ENCODE measurements at regions not wholly inside any gene's neighbourhood (a gene's known extent, or its start where the extent isn't known, plus 50 kb on each side); places are given as distances from the start of the nearest gene placed in this dataset.

- Histone ChIP-seq H3K4me1 (no peaks in the 10 kb centered on the region), H3K9me3 (no peaks in the 10 kb centered on the region), H3K4me3 (no peak overlapping the region), H3K27ac (replicated peaks in 1 of 4) (no peak overlapping the region), H3K27me3 (peaks cover 0 to 36% (median 0%) of the 10 kb centered on the region in 4 donors), H3K36me3 (no peaks in the 10 kb centered on the region)
- intact Hi-C loops (cut with DNase I): no loop called here
- peak; percentile 87 for DNase-seq (ENCODE audit: extremely low spot score)
- TF ChIP-seq POLR2AphosphoS5 (IDR thresholded peaks at IDR 0.05): no peak
- 46% methylated on average over 12 of the region's 12 CpGs for WGBS
Measured at GRCh38 chr1:38285807-38286530, 239.4 kb upstream of the POU3F1 start.

- 65% methylated on average over 5 of the region's 5 CpGs for WGBS
Measured at GRCh38 chr1:38284953-38285352, 238.4 kb upstream of the POU3F1 start.

DNA sequence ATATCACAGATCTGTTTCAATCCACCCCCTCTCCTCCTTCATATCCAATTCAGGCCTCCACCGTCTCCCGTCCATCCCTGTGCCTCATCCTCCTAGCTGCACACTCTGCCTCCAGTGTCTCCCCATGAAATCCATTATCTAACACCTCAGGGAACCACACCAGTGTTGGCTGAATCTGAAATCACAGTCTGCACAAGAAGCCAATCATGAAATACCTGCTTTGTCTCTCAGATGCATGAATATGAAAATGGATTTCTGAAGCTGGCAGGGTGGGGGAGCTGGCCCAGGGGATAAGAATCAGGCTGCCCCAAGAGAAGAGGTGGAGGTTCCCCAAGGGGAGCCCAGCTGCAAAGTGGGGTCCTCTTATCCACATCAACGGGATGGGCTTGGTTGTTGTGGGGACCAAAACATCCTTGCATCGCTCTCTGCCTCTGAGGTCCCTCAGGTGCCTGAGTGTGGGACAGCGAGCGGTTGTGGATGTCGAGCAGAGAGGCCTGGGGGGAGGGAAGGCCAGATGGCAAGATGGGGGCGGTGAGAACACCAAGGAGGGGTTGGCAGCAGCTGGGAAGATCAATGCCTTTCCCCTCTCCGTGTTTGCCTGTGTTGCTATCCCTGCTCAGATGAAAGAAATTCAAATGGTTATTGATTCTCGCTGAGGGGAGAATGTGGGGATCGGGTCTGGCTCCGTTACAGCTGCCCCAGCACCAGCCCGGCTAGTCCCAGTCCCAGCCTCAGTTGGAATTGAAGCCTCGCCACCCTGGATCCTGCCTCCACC, 237.3 kb upstream of the POU3F1 start:
- peaks cover 0 to 15% (median 11%) of the 10 kb centered on the region in 4 donors for H3K9me3 ChIP-seq
- no peaks in the 10 kb centered on the region for H3K36me3 ChIP-seq
- 61% methylated on average over 9 of the region's 14 CpGs for WGBS
- no peak overlapping the region for H3K4me3 ChIP-seq
- peak; percentile 82 for DNase-seq (ENCODE audit: extremely low spot score)
- intact Hi-C loops (cut with DNase I): no loop called here
- H3K27me3 ChIP-seq: peaks cover 0 to 41% (median 0%) of the 10 kb centered on the region in 4 donors
- TF ChIP-seq POLR2AphosphoS5 (IDR thresholded peaks at IDR 0.05) (no peak), POLR2A (IDR thresholded peaks at IDR 0.05; ENCODE audit: low read depth) (no peak), EP300 (IDR thresholded peaks at IDR 0.05) (no peak)
- TF ChIP-seq, protein P1, sequence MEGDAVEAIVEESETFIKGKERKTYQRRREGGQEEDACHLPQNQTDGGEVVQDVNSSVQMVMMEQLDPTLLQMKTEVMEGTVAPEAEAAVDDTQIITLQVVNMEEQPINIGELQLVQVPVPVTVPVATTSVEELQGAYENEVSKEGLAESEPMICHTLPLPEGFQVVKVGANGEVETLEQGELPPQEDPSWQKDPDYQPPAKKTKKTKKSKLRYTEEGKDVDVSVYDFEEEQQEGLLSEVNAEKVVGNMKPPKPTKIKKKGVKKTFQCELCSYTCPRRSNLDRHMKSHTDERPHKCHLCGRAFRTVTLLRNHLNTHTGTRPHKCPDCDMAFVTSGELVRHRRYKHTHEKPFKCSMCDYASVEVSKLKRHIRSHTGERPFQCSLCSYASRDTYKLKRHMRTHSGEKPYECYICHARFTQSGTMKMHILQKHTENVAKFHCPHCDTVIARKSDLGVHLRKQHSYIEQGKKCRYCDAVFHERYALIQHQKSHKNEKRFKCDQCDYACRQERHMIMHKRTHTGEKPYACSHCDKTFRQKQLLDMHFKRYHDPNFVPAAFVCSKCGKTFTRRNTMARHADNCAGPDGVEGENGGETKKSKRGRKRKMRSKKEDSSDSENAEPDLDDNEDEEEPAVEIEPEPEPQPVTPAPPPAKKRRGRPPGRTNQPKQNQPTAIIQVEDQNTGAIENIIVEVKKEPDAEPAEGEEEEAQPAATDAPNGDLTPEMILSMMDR (IDR thresholded peaks at IDR 0.05): no peak
- no peak overlapping the region for H3K27ac ChIP-seq (replicated peaks in 1 of 4)
- no peaks in the 10 kb centered on the region for H3K4me1 ChIP-seq

More at GRCh38 chr1:38284953-38285352, 238.4 kb upstream of the POU3F1 start:
- no peak for DNase-seq (ENCODE audit: extremely low spot score)
- Histone ChIP-seq H3K9me3 (peaks cover 0 to 5% (median 1%) of the 10 kb centered on the region in 4 donors), H3K27me3 (peaks cover 0 to 41% (median 0%) of the 10 kb centered on the region in 4 donors), H3K36me3 (no peaks in the 10 kb centered on the region), H3K4me1 (no peaks in the 10 kb centered on the region), H3K4me3 (no peak overlapping the region), H3K27ac (replicated peaks in 1 of 4) (no peak overlapping the region)
- intact Hi-C loops (cut with DNase I): no loop called here
- no peak for TF ChIP-seq POLR2A (IDR thresholded peaks at IDR 0.05; ENCODE audit: low read depth)
- TF ChIP-seq EP300 (IDR thresholded peaks at IDR 0.05): no peak

DNA sequence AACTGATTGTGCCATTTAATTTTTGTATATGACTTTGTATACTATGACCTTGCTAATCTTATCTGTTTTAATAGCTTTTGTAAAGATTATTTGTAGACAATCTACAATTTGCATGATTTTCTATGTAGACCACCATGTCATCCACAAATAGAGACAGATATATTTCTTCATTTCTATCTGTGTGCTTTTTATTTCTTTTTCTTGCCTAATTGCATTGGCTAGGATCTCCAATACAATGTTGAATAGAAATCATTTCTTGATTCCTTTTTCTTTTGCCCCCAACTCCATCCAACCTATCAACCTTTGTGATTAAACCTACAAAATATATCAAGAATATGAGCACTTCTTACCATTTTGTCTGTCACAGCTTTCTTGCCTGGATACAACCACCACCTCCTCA, 232.6 kb upstream of the POU3F1 start:
- Histone ChIP-seq H3K27me3 (peaks cover 0 to 36% (median 0%) of the 10 kb centered on the region in 4 donors), H3K36me3 (no peaks in the 10 kb centered on the region), H3K27ac (replicated peaks in 1 of 4) (no peak overlapping the region), H3K4me3 (no peak overlapping the region), H3K4me1 (peaks cover 0 to 7% (median 0%) of the 10 kb centered on the region in 4 donors), H3K9me3 (peaks cover 0 to 26% (median 21%) of the 10 kb centered on the region in 4 donors)
- no peak for DNase-seq (ENCODE audit: extremely low spot score)
- intact Hi-C loops (cut with DNase I): no loop called here
- no peak for TF ChIP-seq EP300 (IDR thresholded peaks at IDR 0.05)
- TF ChIP-seq, protein P1 (IDR thresholded peaks at IDR 0.05): no peak
- no peak for TF ChIP-seq POLR2AphosphoS5 (IDR thresholded peaks at IDR 0.05)
- no peak for TF ChIP-seq POLR2A (IDR thresholded peaks at IDR 0.05; ENCODE audit: low read depth)

- Histone ChIP-seq H3K4me1 (peaks cover 0 to 7% (median 0%) of the 10 kb centered on the region in 4 donors), H3K27me3 (peaks cover 0 to 39% (median 0%) of the 10 kb centered on the region in 4 donors), H3K4me3 (no peak overlapping the region), H3K36me3 (no peaks in the 10 kb centered on the region), H3K9me3 (peaks cover 0 to 26% (median 21%) of the 10 kb centered on the region in 4 donors), H3K27ac (replicated peaks in 1 of 4) (no peak overlapping the region)
- 92% methylated on average over 2 of the region's 2 CpGs for WGBS
- TF ChIP-seq POLR2AphosphoS5 (IDR thresholded peaks at IDR 0.05) (no peak), POLR2A (IDR thresholded peaks at IDR 0.05; ENCODE audit: low read depth) (no peak), EP300 (IDR thresholded peaks at IDR 0.05) (no peak)
- TF ChIP-seq, protein P1 (IDR thresholded peaks at IDR 0.05): no peak
- intact Hi-C loops (cut with DNase I): no loop called here
- DNase-seq (ENCODE audit: extremely low spot score): no peak
Measured at GRCh38 chr1:38277646-38278045, 231.1 kb upstream of the POU3F1 start.
